ENCODE measurements at regions not wholly inside any gene's neighbourhood (a gene's known extent, or its start where the extent isn't known, plus 50 kb on each side); places are given as distances from the start of the nearest gene placed in this dataset.

GRCh38 chr4:123480706-123481418 lies 84.3 kb downstream of the SPRY1 start:
- WGBS, 2 donors, result 92% methylated on average over 7 of the region's 7 CpGs
- no peak for DNase-seq (ENCODE audit: low spot score in 2 of 2)
- Histone ChIP-seq H3K9me3 (no peaks in the 10 kb centered on the region), H3K4me3 (no peak overlapping the region), H3K27me3 (no peaks in the 10 kb centered on the region), H3K4me1 (no peaks in the 10 kb centered on the region), H3K27ac (no peak overlapping the region), H3K36me3 (no peaks in the 10 kb centered on the region)
- TF ChIP-seq EP300 (IDR thresholded peaks at IDR 0.05) (no peak), POLR2A (IDR thresholded peaks at IDR 0.05) (no peak), CTCF (IDR thresholded peaks at IDR 0.05) (no peak)

GRCh38 chr4:123481717-123482116 lies 85.1 kb downstream of the SPRY1 start:
- H3K36me3 ChIP-seq, result no peaks in the 10 kb centered on the region
- TF ChIP-seq POLR2A (IDR thresholded peaks at IDR 0.05) (no peak), EP300 (IDR thresholded peaks at IDR 0.05) (no peak), CTCF (IDR thresholded peaks at IDR 0.05) (no peak)
- 52 to 83% methylated on average over 3 of the region's 3 CpGs for WGBS, 2 donors
- no peak overlapping the region for H3K4me3 ChIP-seq
- no peak for DNase-seq (ENCODE audit: low spot score in 2 of 2)
- H3K4me1 ChIP-seq, result no peaks in the 10 kb centered on the region
- no peaks in the 10 kb centered on the region for H3K9me3 ChIP-seq
- H3K27ac ChIP-seq, result no peak overlapping the region
- H3K27me3 ChIP-seq, result no peaks in the 10 kb centered on the region

DNA sequence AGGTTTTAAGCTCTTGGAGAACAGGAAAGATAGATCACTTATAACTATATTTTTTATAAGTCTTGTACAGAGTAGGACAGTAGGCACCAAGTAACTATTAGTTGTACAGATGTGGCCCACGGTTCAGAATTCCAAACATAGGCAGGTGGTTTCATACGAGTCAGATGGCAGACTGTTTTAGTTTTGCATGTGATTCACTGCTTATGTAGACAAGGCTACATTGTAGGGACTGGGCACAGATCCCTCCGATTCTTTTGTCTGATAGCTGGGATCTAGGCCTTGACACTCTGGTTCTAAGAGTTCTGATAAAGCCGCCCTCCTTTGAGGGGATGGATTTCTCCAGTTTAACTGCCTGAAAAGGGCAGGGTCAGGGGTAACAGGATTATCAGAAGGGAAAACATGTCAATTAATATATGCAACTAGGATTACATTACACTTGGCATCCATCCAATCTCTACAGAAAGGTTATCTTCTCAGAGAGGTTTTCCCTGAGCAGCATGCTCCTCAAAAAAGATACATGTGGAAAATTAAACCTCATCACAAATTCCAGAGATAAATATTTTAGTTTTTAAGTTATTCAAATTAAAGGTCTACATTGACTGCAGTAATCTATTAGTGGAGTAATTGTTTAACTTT lies 87.8 kb downstream of the SPRY1 start:
- H3K4me3 ChIP-seq, result no peak overlapping the region
- no peaks in the 10 kb centered on the region for H3K9me3 ChIP-seq
- H3K36me3 ChIP-seq, result no peaks in the 10 kb centered on the region
- TF ChIP-seq EP300 (IDR thresholded peaks at IDR 0.05) (no peak), POLR2A (IDR thresholded peaks at IDR 0.05) (no peak), CTCF (IDR thresholded peaks at IDR 0.05) (no peak)
- H3K27me3 ChIP-seq, result no peaks in the 10 kb centered on the region
- H3K4me1 ChIP-seq, result no peaks in the 10 kb centered on the region
- H3K27ac ChIP-seq, result no peak overlapping the region
- DNase-seq (ENCODE audit: low spot score in 2 of 2), result no peak
- 51 to 75% methylated on average over 4 of the region's 4 CpGs for WGBS, 2 donors

GRCh38 chr4:123485601-123486000 lies 89.0 kb downstream of the SPRY1 start:
- H3K4me3 ChIP-seq, result no peak overlapping the region
- H3K27me3 ChIP-seq, result no peaks in the 10 kb centered on the region
- H3K9me3 ChIP-seq, result no peaks in the 10 kb centered on the region
- no peak for DNase-seq (ENCODE audit: low spot score in 2 of 2)
- H3K4me1 ChIP-seq, result no peaks in the 10 kb centered on the region
- no peak for TF ChIP-seq EP300 (IDR thresholded peaks at IDR 0.05)
- no peak for TF ChIP-seq CTCF (IDR thresholded peaks at IDR 0.05)
- TF ChIP-seq POLR2A (IDR thresholded peaks at IDR 0.05), result no peak
- H3K36me3 ChIP-seq, result no peaks in the 10 kb centered on the region
- 63 to 79% methylated on average over 1 of the region's 1 CpG for WGBS, 2 donors
- H3K27ac ChIP-seq, result no peak overlapping the region

GRCh38 chr4:123488916-123489315 lies 92.3 kb downstream of the SPRY1 start:
- 31 to 36% methylated on average over 5 of the region's 5 CpGs for WGBS, 2 donors
- no peak for DNase-seq (ENCODE audit: low spot score in 2 of 2)
- no peaks in the 10 kb centered on the region for H3K4me1 ChIP-seq
- H3K4me3 ChIP-seq, result no peak overlapping the region
- H3K27me3 ChIP-seq, result no peaks in the 10 kb centered on the region
- H3K27ac ChIP-seq, result peak overlapping the region in 1 of 4 donors; percentile 63
- H3K36me3 ChIP-seq, result no peaks in the 10 kb centered on the region
- no peaks in the 10 kb centered on the region for H3K9me3 ChIP-seq
- no peak for TF ChIP-seq POLR2A (IDR thresholded peaks at IDR 0.05)
- no peak for TF ChIP-seq EP300 (IDR thresholded peaks at IDR 0.05)
- TF ChIP-seq CTCF (IDR thresholded peaks at IDR 0.05), result no peak
